Thoracic aorta (tissue), 2 donors: ENCODE measurements at regions not wholly inside any gene's neighbourhood (a gene's known extent, or its start where the extent isn't known, plus 50 kb on each side); places are given as distances from the start of the nearest gene placed in this dataset.
"Not testable (repeated sequence)": the region's sequence is repeated elsewhere in the genome, so short reads cannot be mapped to it uniquely, and the experiment has no call there.

Experiments
- ATAC-seq: fragments of 150-250 bp; one replicate; pipeline ENCODE4 v1.8.0; 2017; ENCODE audit warnings: low read depth; ENCODE audit not compliant: insufficient number of reproducible peaks, low FRiP score
- DNase-seq: peaks from one replicate; pipeline ENCODE4 v3.0.0-alpha.2; 2020; ENCODE audit warnings: low spot score
- H3K27ac ChIP-seq, 2 donors: fragments of 200-600 bp; sonication (generic); 1 replicate in 1 of 2; 2 replicates in 1 of 2; pipeline ENCODE4 v1.5.1; 2016; ENCODE audit warnings: mild to moderate bottlenecking in 2 of 2, moderate library complexity in 2 of 2
- H3K27me3 ChIP-seq: fragments of 200-600 bp; sonication (generic); replicated peaks from 2 replicates; pipeline ENCODE4 v1.6.0; 2016; ENCODE audit warnings: mild to moderate bottlenecking; ENCODE audit not compliant: insufficient read depth
- H3K36me3 ChIP-seq: fragments of 200-600 bp; sonication (generic); one replicate; pipeline ENCODE4 v1.5.1; 2016
- H3K4me1 ChIP-seq, 2 donors: fragments of 200-600 bp; sonication (generic); 1 replicate in 1 of 2; 2 replicates in 1 of 2; pipeline versions ENCODE4 v1.5.1 to v1.6.0; 2016; ENCODE audit warnings: low read depth in 2 of 2, mild to moderate bottlenecking in 1 of 2; ENCODE audit not compliant: control insufficient read depth in 1 of 2
- H3K4me3 ChIP-seq: fragments of 200-600 bp; sonication (generic); 2 replicates; pipeline ENCODE4 v1.5.1; 2016; ENCODE audit warnings: mild to moderate bottlenecking
- H3K9me3 ChIP-seq: fragments of 200-600 bp; sonication (generic); 2 replicates; pipeline ENCODE4 v1.5.1; 2016
- TF ChIP-seq, protein P1 (sequence below): fragments of 200-600 bp; sonication (generic); IDR thresholded peaks from one replicate; pipeline ENCODE4 v1.5.1; 2019; ENCODE audit warnings: antibody characterized with exemption

DNA sequence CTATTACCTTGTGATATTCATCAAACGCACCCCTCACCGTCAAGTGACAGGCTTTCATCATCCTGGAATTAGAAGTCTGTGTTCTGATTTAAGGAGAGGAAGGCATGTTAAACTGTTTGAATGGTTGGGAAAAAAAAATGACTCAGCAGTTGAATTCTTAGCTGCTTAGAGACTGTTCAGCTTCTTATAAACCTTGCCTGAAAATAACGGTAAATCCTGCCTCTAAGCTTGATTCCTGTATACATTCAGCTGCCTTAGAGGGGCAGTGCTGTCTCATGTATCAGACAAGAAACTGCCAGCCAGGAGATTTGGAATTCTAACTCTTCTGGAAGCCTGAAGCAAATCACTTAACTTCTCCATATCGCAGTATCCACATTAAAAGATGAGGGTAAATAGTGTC is 437.4 kb downstream of the JRKL start:
- Histone ChIP-seq H3K4me3 (no peak overlapping the region), H3K36me3 (no peaks in the 10 kb centered on the region), H3K27ac (no peak overlapping the region), H3K9me3 (no peaks in the 10 kb centered on the region), H3K27me3 (no peaks in the 10 kb centered on the region), H3K4me1 (no peaks in the 10 kb centered on the region)
- DNase-seq (no peak), ATAC-seq (no peak)
- TF ChIP-seq, protein P1, sequence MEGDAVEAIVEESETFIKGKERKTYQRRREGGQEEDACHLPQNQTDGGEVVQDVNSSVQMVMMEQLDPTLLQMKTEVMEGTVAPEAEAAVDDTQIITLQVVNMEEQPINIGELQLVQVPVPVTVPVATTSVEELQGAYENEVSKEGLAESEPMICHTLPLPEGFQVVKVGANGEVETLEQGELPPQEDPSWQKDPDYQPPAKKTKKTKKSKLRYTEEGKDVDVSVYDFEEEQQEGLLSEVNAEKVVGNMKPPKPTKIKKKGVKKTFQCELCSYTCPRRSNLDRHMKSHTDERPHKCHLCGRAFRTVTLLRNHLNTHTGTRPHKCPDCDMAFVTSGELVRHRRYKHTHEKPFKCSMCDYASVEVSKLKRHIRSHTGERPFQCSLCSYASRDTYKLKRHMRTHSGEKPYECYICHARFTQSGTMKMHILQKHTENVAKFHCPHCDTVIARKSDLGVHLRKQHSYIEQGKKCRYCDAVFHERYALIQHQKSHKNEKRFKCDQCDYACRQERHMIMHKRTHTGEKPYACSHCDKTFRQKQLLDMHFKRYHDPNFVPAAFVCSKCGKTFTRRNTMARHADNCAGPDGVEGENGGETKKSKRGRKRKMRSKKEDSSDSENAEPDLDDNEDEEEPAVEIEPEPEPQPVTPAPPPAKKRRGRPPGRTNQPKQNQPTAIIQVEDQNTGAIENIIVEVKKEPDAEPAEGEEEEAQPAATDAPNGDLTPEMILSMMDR = no peak

DNA sequence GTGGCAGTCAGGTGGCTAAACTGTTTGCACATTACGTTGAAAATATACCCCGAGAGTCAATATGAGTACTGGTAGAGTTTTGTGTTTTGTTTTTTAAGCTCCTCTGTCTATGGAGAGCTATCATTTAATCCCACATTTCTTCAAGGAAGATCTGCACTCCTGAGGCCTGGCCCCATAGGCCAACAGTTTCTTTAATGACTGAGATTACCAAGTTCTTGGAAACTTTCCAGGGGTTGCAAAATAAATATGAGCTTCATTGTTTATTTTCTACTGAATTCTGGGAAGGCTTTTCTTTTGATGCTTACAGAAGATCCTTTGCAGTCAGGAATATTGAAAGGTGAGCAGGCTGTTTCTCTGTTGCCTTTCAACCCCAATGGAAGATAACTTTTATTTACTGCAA is 452.0 kb downstream of the JRKL start:
- Histone ChIP-seq H3K4me1 (no peaks in the 10 kb centered on the region), H3K27ac (no peak overlapping the region), H3K27me3 (no peaks in the 10 kb centered on the region), H3K4me3 (no peak overlapping the region), H3K36me3 (no peaks in the 10 kb centered on the region), H3K9me3 (no peaks in the 10 kb centered on the region)
- TF ChIP-seq, protein P1 = no peak
- ATAC-seq = no peak
- DNase-seq = no peak

DNA sequence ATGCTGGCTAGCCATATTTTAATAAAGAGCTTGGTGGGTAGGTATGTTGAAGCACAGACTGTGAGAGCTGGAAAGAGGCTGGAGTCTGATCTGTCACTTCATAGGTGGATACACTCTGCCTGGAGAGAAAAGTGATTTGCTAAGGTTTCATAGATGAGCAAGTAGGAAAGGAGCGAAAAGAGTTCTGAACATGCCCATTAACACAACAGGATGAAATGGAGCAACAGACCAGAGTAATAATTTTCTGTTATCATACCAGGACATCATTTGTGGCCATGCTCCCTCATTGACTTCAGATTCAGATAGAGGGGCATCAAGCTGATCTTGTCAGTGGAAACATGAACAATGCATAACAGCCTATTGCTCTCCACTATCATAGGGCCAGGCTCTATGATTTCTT is 452.9 kb downstream of the JRKL start:
- no peak for DNase-seq
- H3K9me3 ChIP-seq = no peaks in the 10 kb centered on the region
- no peak for ATAC-seq
- no peak overlapping the region for H3K27ac ChIP-seq
- H3K4me3 ChIP-seq = no peak overlapping the region
- TF ChIP-seq, protein P1 = no peak
- H3K27me3 ChIP-seq = no peaks in the 10 kb centered on the region
- H3K36me3 ChIP-seq = no peaks in the 10 kb centered on the region
- H3K4me1 ChIP-seq = no peaks in the 10 kb centered on the region

DNA sequence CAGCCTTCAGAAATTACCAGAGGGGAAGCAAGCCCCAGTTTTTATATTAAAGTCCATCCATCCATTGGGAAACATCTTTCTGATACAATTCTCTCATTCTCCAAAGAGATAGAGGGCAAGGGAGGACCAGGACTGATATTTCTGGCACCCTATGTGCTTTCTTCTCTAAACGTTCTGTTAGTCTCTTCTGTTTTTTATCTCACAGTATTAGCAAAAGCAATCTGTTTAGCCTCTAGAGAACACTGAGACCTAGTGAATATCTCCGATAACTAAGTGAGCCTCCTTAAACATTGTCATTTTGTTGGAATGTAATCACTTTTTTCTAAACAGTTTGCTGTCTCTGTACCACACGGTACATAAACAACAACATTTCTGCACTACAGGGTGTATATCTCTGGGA is 464.6 kb downstream of the JRKL start:
- no peaks in the 10 kb centered on the region for H3K36me3 ChIP-seq
- no peaks in the 10 kb centered on the region for H3K4me1 ChIP-seq
- no peak overlapping the region for H3K27ac ChIP-seq
- ATAC-seq (no peak), DNase-seq (no peak)
- H3K4me3 ChIP-seq = no peak overlapping the region
- TF ChIP-seq, protein P1 = no peak
- H3K27me3 ChIP-seq = no peaks in the 10 kb centered on the region
- no peaks in the 10 kb centered on the region for H3K9me3 ChIP-seq

DNA sequence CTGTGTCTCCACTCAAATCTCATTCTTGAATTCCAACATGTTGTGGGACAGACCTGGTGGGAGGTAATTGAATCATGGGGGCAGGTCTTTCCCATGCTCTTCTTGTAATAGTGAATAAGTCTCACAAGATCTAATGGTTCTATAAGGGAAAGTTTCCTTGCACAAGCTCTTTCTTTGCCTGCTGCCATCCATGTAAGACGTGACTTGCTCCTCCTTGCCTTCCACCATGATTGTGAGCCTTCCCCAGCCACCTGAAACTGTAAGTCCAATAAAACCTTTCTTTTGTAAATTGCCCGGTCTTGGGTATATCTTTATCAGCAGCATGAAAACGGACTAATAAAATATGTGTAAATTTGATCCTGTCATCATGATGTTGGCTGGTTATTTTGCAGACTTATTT is 471.9 kb downstream of the JRKL start:
- H3K27me3 ChIP-seq, H3K36me3 ChIP-seq, H3K27ac ChIP-seq, H3K4me1 ChIP-seq, DNase-seq, H3K9me3 ChIP-seq, ATAC-seq, H3K4me3 ChIP-seq: not testable (repeated sequence)

DNA sequence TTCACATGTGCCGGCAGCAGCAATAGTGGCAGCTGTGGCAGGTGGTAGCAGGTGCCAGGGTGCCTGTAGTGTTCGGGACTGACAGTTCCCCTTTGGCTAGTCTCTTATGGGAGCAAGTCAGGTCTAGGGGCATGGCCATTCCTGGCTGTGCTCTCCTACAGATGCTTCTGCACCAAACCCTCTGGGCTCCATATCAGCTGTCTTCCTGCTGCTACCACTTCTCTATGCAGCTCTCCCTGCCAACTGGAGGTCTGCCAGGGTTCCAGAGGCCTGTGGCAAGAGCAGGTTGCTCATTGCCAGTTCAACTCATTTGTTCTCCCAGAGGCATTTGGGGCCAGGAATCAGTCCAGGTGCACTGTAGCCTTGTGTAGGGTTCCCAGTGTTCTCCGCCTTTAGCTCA is 473.7 kb downstream of the JRKL start:
- Histone ChIP-seq H3K9me3 (no peaks in the 10 kb centered on the region), H3K27ac (no peak overlapping the region), H3K27me3 (no peaks in the 10 kb centered on the region), H3K36me3 (no peaks in the 10 kb centered on the region), H3K4me3 (no peak overlapping the region), H3K4me1 (no peaks in the 10 kb centered on the region)
- ATAC-seq = no peak
- TF ChIP-seq, protein P1 = no peak
- no peak for DNase-seq
